DLD1 (cell line): ENCODE measurements at regions not wholly inside any gene's neighbourhood (a gene's known extent, or its start where the extent isn't known, plus 50 kb on each side); places are given as distances from the start of the nearest gene placed in this dataset.
"Not testable (repeated sequence)": the region's sequence is repeated elsewhere in the genome, so short reads cannot be mapped to it uniquely, and the experiment has no call there.

Experiments used
- in situ Hi-C: cut with HindIII; loops from 2 replicates; pipeline ENCODE4 v1.10.0; 2017; ENCODE audit warnings: low sequenced_read_pairs

- in situ Hi-C loops, result no loop called here
Observed at GRCh38 chr13:44309794-44310757, 63.5 kb upstream of the SERP2 start.

GRCh38 chr13:44311011-44311780 is 62.4 kb upstream of the SERP2 start:
- in situ Hi-C loops, result no loop called here

- in situ Hi-C loops, result no loop called here
Observed at GRCh38 chr13:44312131-44312530, 61.5 kb upstream of the SERP2 start.

GRCh38 chr13:44312834-44313551 is 60.6 kb upstream of the SERP2 start:
- in situ Hi-C loops, result no loop called here

DNA sequence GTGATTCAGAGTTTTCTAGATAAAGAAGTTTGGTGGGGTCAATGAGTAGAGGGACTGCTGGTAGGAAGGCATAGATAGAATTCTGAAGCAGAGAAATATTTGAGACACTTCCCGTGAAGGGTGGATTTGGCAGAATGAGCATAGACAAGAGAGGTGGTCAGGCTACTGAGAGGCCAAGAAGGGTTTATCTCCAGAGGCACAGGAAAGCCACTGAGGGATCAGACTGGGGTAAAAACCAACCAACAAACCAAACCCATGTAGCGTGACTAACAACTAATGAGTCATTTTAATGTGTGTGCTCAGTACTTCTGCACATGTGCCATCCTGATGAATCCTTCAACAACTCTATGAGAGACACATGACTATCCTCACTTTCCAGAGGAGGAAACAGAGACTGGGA is 60.0 kb upstream of the SERP2 start:
- in situ Hi-C loops, result no loop called here

GRCh38 chr13:44314160-44314559 is 59.5 kb upstream of the SERP2 start:
- in situ Hi-C loops, result not testable (repeated sequence)

DNA sequence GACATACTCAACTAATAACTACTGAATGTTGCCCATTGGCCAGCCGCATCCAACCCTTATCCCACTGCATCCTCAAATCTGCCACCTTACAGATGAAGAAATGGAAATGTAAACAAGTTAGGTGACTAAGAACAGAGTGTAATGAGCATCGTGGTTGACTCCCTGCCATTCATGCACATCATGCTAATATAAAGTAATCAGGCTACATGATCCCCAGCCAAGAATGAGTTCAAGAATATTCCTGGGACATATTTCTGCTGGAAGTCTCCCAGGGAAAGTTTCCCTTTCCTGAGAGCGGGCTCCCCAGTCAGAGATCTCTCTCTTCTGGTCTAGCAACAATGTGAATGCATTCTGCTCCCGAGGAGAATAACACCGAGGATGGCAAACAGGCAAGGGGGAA is 55.9 kb upstream of the SERP2 start:
- in situ Hi-C loops, result no loop called here

DNA sequence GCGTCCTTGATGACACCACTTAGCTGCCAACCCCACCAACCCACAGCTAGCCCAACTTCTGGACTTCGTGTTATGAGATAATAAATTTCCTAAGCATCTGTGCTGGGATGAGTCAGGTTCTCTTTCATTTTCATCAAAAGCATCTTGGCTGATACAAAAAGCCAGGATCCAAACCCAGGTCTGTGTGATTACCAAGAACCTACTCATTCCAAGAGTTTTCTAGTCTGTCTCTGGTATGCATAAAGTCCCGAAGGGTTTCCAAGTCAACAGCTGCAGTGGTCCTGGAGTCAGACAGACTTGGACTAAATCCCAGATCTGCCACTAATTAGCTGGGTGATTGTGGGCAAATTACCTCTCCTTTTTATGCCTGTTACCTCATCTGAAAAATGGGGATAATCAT is 55.5 kb upstream of the SERP2 start:
- in situ Hi-C loops, result no loop called here

DNA sequence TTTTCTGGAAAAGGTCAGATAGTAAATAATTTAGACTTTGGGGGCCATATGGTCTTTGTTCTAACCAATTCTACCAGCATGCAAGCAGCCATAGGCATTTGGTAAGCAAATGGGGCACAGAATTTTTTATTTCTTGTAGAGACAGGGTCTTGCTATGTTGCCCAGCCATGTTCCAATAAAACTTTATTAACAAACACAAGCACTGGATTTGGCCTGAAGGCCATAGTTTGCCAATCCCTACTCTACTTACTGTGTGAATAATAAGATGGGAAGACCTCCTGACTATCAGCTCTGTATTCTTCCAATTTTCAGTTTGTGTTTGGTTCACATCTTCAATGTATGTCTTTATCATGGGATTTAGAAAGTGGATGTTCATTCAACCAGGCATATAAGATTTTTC is 53.0 kb upstream of the SERP2 start:
- in situ Hi-C loops, result no loop called here

GRCh38 chr13:44321961-44322360 is 51.7 kb upstream of the SERP2 start:
- in situ Hi-C loops, result no loop called here

- in situ Hi-C loops, result no loop called here
Observed at GRCh38 chr13:44322928-44323327, 50.7 kb upstream of the SERP2 start.

GRCh38 chr13:44323754-44324153 is 49.9 kb upstream of the SERP2 start:
- in situ Hi-C loops, result no loop called here
